Uterus (tissue), 3 donors: ENCODE measurements at regions not wholly inside any gene's neighbourhood (a gene's known extent, or its start where the extent isn't known, plus 50 kb on each side); places are given as distances from the start of the nearest gene placed in this dataset.

Experiments used
- DNase-seq, 2 donors: peaks; one replicate each; pipeline ENCODE4 v3.0.0-alpha.2; 2019 to 2020
- H3K27ac ChIP-seq, 2 donors: fragments of 200-600 bp; sonication (generic); 1 replicate in 1 of 2; 2 replicates in 1 of 2; pipeline ENCODE4 v1.5.1; 2016 to 2018
- H3K27me3 ChIP-seq, 2 donors: fragments of 200-600 bp; sonication (generic); one replicate each; pipeline ENCODE4 v1.5.1; 2018 to 2019; ENCODE audit warnings: control low read depth in 1 of 2
- H3K36me3 ChIP-seq, 2 donors: fragments of 200-600 bp; sonication (generic); one replicate each; pipeline ENCODE4 v1.5.1; 2019; ENCODE audit warnings: control low read depth in 1 of 2
- H3K4me1 ChIP-seq, 2 donors: fragments of 200-600 bp; sonication (generic); one replicate each; pipeline ENCODE4 v1.5.1; 2018 to 2019; ENCODE audit warnings: control low read depth in 1 of 2
- H3K4me3 ChIP-seq, 2 donors: fragments of 200-600 bp; sonication (generic); 1 replicate in 1 of 2; 2 replicates in 1 of 2; pipeline ENCODE4 v1.5.1; 2018 to 2019; ENCODE audit warnings: mild to moderate bottlenecking in 1 of 2
- H3K9me3 ChIP-seq, 2 donors: fragments of 200-600 bp; sonication (generic); one replicate each; pipeline ENCODE4 v1.5.1; 2019; ENCODE audit warnings: control low read depth in 1 of 2
- CTCF ChIP-seq, 4 experiments: fragments of 200-600 bp in 2 of 4; fragments of 450-650 bp in 2 of 4; sonication (generic) in 2 of 4; IDR thresholded peaks; one replicate each; pipeline ENCODE4 v1.5.1; 2016 to 2019; ENCODE audit warnings: antibody characterized with exemption in 4 of 4, mild to moderate bottlenecking in 2 of 4, moderate library complexity in 1 of 4
- POLR2A ChIP-seq, 2 donors: fragments of 450-650 bp; IDR thresholded peaks; one replicate each; pipeline ENCODE4 v1.6.1; 2016; ENCODE audit warnings: antibody characterized with exemption in 2 of 2, mild to moderate bottlenecking in 1 of 2, moderate library complexity in 1 of 2
- intact Hi-C: fragments of 100-400 bp; cut with DNase I; formaldehyde crosslinking; loops from one replicate; pipeline ENCODE4 v1.15.1; 2023; ENCODE audit warnings: low total_unique reads
- donor health status: DM: yes; HTN: yes; CAD: no.

- H3K36me3 ChIP-seq = no peaks in the 10 kb centered on the region
- H3K4me3 ChIP-seq = no peak overlapping the region
- no peaks in the 10 kb centered on the region for H3K27me3 ChIP-seq
- no peaks in the 10 kb centered on the region for H3K9me3 ChIP-seq
- DNase-seq = no peak
- no peak for TF ChIP-seq CTCF (IDR thresholded peaks at IDR 0.05)
- no peak overlapping the region for H3K27ac ChIP-seq
- intact Hi-C loops = no loop called here
- no peaks in the 10 kb centered on the region for H3K4me1 ChIP-seq
These were observed 534.8 kb upstream of the LCORL start for GRCh38 chr4:18556402-18556801.

- Histone ChIP-seq H3K4me1 (no peaks in the 10 kb centered on the region), H3K27me3 (no peaks in the 10 kb centered on the region), H3K27ac (no peak overlapping the region), H3K36me3 (no peaks in the 10 kb centered on the region), H3K4me3 (no peak overlapping the region), H3K9me3 (no peaks in the 10 kb centered on the region)
- DNase-seq = no peak
- TF ChIP-seq CTCF (IDR thresholded peaks at IDR 0.05) (no peak), POLR2A (IDR thresholded peaks at IDR 0.05) (no peak)
- intact Hi-C loops = no loop called here
These were observed 518.8 kb upstream of the LCORL start for GRCh38 chr4:18540349-18540748.

- no peak overlapping the region for H3K4me3 ChIP-seq
- H3K36me3 ChIP-seq = no peaks in the 10 kb centered on the region
- H3K27ac ChIP-seq = no peak overlapping the region
- DNase-seq = no peak
- no peaks in the 10 kb centered on the region for H3K9me3 ChIP-seq
- intact Hi-C loops = no loop called here
- H3K27me3 ChIP-seq = no peaks in the 10 kb centered on the region
- TF ChIP-seq POLR2A (IDR thresholded peaks at IDR 0.05) = no peak
- no peak for TF ChIP-seq CTCF (IDR thresholded peaks at IDR 0.05)
- H3K4me1 ChIP-seq = no peaks in the 10 kb centered on the region
These were observed 516.6 kb upstream of the LCORL start for GRCh38 chr4:18538121-18538520.

- no peaks in the 10 kb centered on the region for H3K36me3 ChIP-seq
- H3K27me3 ChIP-seq = no peaks in the 10 kb centered on the region
- TF ChIP-seq POLR2A (IDR thresholded peaks at IDR 0.05) = no peak
- TF ChIP-seq CTCF (IDR thresholded peaks at IDR 0.05) = no peak
- no peak overlapping the region for H3K27ac ChIP-seq
- intact Hi-C loops = no loop called here
- H3K9me3 ChIP-seq = no peaks in the 10 kb centered on the region
- no peak for DNase-seq
- H3K4me1 ChIP-seq = no peaks in the 10 kb centered on the region
- H3K4me3 ChIP-seq = no peak overlapping the region
These were observed 514.9 kb upstream of the LCORL start for GRCh38 chr4:18536428-18536827.

GRCh38 chr4:18535948-18536347 is 514.4 kb upstream of the LCORL start:
- H3K27me3 ChIP-seq = no peaks in the 10 kb centered on the region
- no peaks in the 10 kb centered on the region for H3K9me3 ChIP-seq
- no peaks in the 10 kb centered on the region for H3K36me3 ChIP-seq
- no peak overlapping the region for H3K4me3 ChIP-seq
- intact Hi-C loops = no loop called here
- no peaks in the 10 kb centered on the region for H3K4me1 ChIP-seq
- no peak for DNase-seq
- no peak overlapping the region for H3K27ac ChIP-seq
- TF ChIP-seq CTCF (IDR thresholded peaks at IDR 0.05) (no peak), POLR2A (IDR thresholded peaks at IDR 0.05) (no peak)
